IMR-90 (cell line): ENCODE measurements at regions not wholly inside any gene's neighbourhood (a gene's known extent, or its start where the extent isn't known, plus 50 kb on each side); places are given as distances from the start of the nearest gene placed in this dataset.

Source experiments
- ATAC-seq: fragments of 200-7000 bp; cut with Tn5 transposase; 2 replicates; pipeline ENCODE4 v1.9.1; 2020; ENCODE audit warnings: low read depth, mild to moderate bottlenecking, moderate library complexity
- BruUV-seq: library from RNA; stranded (reverse); fragments of 400-500 nt; replicated peaks from 2 replicates; lab custom pipeline; 2021; lab: Mats Ljungman, UMichigan
- CTCF ChIA-PET: fragments of 300-600 bp; formaldehyde crosslinking; extraction: SDS; loops from one replicate; lab custom pipeline; 2021; ENCODE audit warnings: antibody characterized with exemption; lab: Yijun Ruan, JAX
- POLR2A ChIA-PET: fragments of 300-600 bp; sonication (Branson Sonifier 250); formaldehyde crosslinking; loops from one replicate; lab custom pipeline; 2022; ENCODE audit warnings: antibody characterized with exemption; ENCODE audit not compliant: unreplicated experiment; lab: Charles Lee
- DNase-seq: peaks from one replicate; pipeline ENCODE4 v3.0.0; 2013
- H2AFZ ChIP-seq: replicated peaks from 2 replicates; pipeline ENCODE3; 2013; ENCODE audit warnings: low read length, mild to moderate bottlenecking; ENCODE audit not compliant: poor library complexity
- H2AK5ac ChIP-seq: 2 replicates; pipeline ENCODE4 v1.6.1; 2013; ENCODE audit warnings: low read depth, low read length, inconsistent platforms
- H2AK9ac ChIP-seq: replicated peaks from 2 replicates; pipeline ENCODE3; 2013; ENCODE audit warnings: mild to moderate bottlenecking, low read depth, low read length, moderate library complexity; ENCODE audit not compliant: poor library complexity
- H2BK120ac ChIP-seq: 2 replicates; pipeline ENCODE4 v1.6.1; 2013; ENCODE audit warnings: low read depth, low read length, inconsistent platforms
- H2BK15ac ChIP-seq: 3 replicates; pipeline ENCODE4 v1.6.1; 2013; ENCODE audit warnings: low read depth, low read length, inconsistent platforms
- H2BK20ac ChIP-seq: 2 replicates; pipeline ENCODE4 v1.6.1; 2013; ENCODE audit warnings: low read depth, mild to moderate bottlenecking, inconsistent platforms, low read length, moderate library complexity
- H2BK5ac ChIP-seq: 2 replicates; pipeline ENCODE4 v1.6.1; 2013; ENCODE audit warnings: mild to moderate bottlenecking, low read depth, low read length, inconsistent platforms; ENCODE audit not compliant: poor library complexity, severe bottlenecking
- H3K14ac ChIP-seq: replicated peaks from 2 replicates; pipeline ENCODE4 v1.6.1; 2013; ENCODE audit warnings: low read depth, low read length, inconsistent platforms
- H3K18ac ChIP-seq: 2 replicates; pipeline ENCODE4 v1.6.1; 2013; ENCODE audit warnings: low read depth, low read length, control low read depth
- H3K23ac ChIP-seq: 2 replicates; pipeline ENCODE4 v1.6.1; 2013; ENCODE audit warnings: low read depth, low read length, inconsistent platforms
- H3K27ac ChIP-seq: 2 replicates; pipeline ENCODE4 v1.5.1; 2013; ENCODE audit warnings: mild to moderate bottlenecking, control low read depth, low read length; ENCODE audit not compliant: insufficient read depth
- H3K27me3 ChIP-seq: 2 replicates; pipeline ENCODE4 v1.6.1; 2013; ENCODE audit warnings: low read length; ENCODE audit not compliant: control insufficient read depth, insufficient read depth
- H3K36me3 ChIP-seq: 2 replicates; pipeline ENCODE4 v1.6.1; 2013; ENCODE audit warnings: low read length, mixed read lengths; ENCODE audit not compliant: control insufficient read depth, insufficient read depth
- H3K4ac ChIP-seq: 2 replicates; pipeline ENCODE4 v1.6.1; 2013; ENCODE audit warnings: low read depth, low read length, inconsistent platforms
- H3K4me1 ChIP-seq: 2 replicates; pipeline ENCODE4 v1.6.1; 2013; ENCODE audit warnings: low read length, mixed read lengths; ENCODE audit not compliant: control insufficient read depth, insufficient read depth
- H3K4me2 ChIP-seq: 2 replicates; pipeline ENCODE4 v1.6.1; 2013; ENCODE audit warnings: low read depth, mild to moderate bottlenecking, control low read depth, low read length, moderate library complexity
- H3K4me3 ChIP-seq: 2 replicates; pipeline ENCODE4 v1.5.1; 2013; ENCODE audit warnings: low read depth, mild to moderate bottlenecking, control low read depth, low read length, moderate library complexity; ENCODE audit not compliant: insufficient read depth
- H3K56ac ChIP-seq: 2 replicates; pipeline ENCODE4 v1.6.1; 2013; ENCODE audit warnings: low read length, inconsistent platforms; ENCODE audit not compliant: insufficient read depth; ENCODE audit errors: extremely low read depth
- H3K79me1 ChIP-seq, 2 experiments: 2 replicates each; pipeline ENCODE4 v1.6.1; 2013; ENCODE audit warnings: low read length in 2 of 2, inconsistent platforms in 1 of 2, low read depth in 1 of 2
- H3K9ac ChIP-seq: 2 replicates; pipeline ENCODE4 v1.6.1; 2013; ENCODE audit warnings: low read depth, low read length, control low read depth
- H3K9me1 ChIP-seq: 2 replicates; pipeline ENCODE4 v1.6.1; 2013; ENCODE audit warnings: low read length, inconsistent platforms; ENCODE audit not compliant: insufficient read depth
- H3K9me3 ChIP-seq: 2 replicates; pipeline ENCODE4 v1.6.1; 2013; ENCODE audit warnings: low read length; ENCODE audit not compliant: control insufficient read depth, insufficient read depth
- H4K20me1 ChIP-seq: 2 replicates; pipeline ENCODE4 v1.6.1; 2013; ENCODE audit warnings: low read length, inconsistent platforms; ENCODE audit not compliant: insufficient read depth
- H4K5ac ChIP-seq: 2 replicates; pipeline ENCODE4 v1.6.1; 2013; ENCODE audit warnings: mild to moderate bottlenecking, low read depth, low read length, control low read depth
- H4K8ac ChIP-seq, 2 experiments: 2 replicates each; pipeline ENCODE4 v1.6.1; 2013; ENCODE audit warnings: low read depth in 2 of 2, low read length in 2 of 2, control low read depth in 1 of 2, inconsistent platforms in 1 of 2
- H4K91ac ChIP-seq: 2 replicates; pipeline ENCODE4 v1.6.1; 2013; ENCODE audit warnings: low read depth, low read length, inconsistent platforms; ENCODE audit not compliant: insufficient read depth
- CEBPB ChIP-seq: IDR thresholded peaks from 2 replicates; pipeline ENCODE4 v1.6.1; 2012; ENCODE audit warnings: low read depth, low read length, improper control_type of control experiment
- CTCF ChIP-seq: conservative IDR thresholded peaks from 2 replicates; pipeline ENCODE4 v1.5.1; 2012; ENCODE audit warnings: mild to moderate bottlenecking, low read depth, low read length, improper control_type of control experiment
- ELK1 ChIP-seq: fragments of 150-350 bp; IDR thresholded peaks from 2 replicates; pipeline ENCODE4 v1.6.1; 2016; ENCODE audit warnings: low read depth, mild to moderate bottlenecking, low read length, moderate library complexity, borderline replicate concordance
- FOS ChIP-seq: fragments of 150-350 bp; IDR thresholded peaks from 2 replicates; pipeline ENCODE4 v1.6.1; 2016; ENCODE audit warnings: low read depth, low read length
- MAFK ChIP-seq: IDR thresholded peaks from 2 replicates; pipeline ENCODE4 v1.6.1; 2012; ENCODE audit warnings: low read depth, low read length, improper control_type of control experiment
- NFE2L2 ChIP-seq: fragments of 150-350 bp; IDR thresholded peaks from 2 replicates; pipeline ENCODE4 v1.6.1; 2016; ENCODE audit warnings: low read depth, mild to moderate bottlenecking, low read length
- POLR2A ChIP-seq: IDR thresholded peaks from 2 replicates; pipeline ENCODE4 v1.6.1; 2012; ENCODE audit warnings: mild to moderate bottlenecking, low read depth, low read length
- RAD21 ChIP-seq: IDR thresholded peaks from 2 replicates; pipeline ENCODE4 v1.6.1; 2012; ENCODE audit warnings: low read length, improper control_type of control experiment
- RFX5 ChIP-seq: IDR thresholded peaks from 2 replicates; pipeline ENCODE4 v1.8.0; 2012; ENCODE audit warnings: low read depth, mild to moderate bottlenecking, low read length, moderate library complexity
- SMC3 ChIP-seq: fragments of 150-350 bp; IDR thresholded peaks from 2 replicates; pipeline ENCODE4 v1.6.1; 2016; ENCODE audit warnings: low read depth, mild to moderate bottlenecking, antibody characterized with exemption, low read length, moderate library complexity
- USF2 ChIP-seq: fragments of 150-350 bp; IDR thresholded peaks from 2 replicates; pipeline ENCODE4 v1.6.1; 2017; ENCODE audit warnings: mild to moderate bottlenecking, antibody characterized with exemption, low read length, low read depth
- WGBS, 2 experiments: methylation state at CpG; one replicate each; pipeline versions ENCODE4 v1.1.5 to v1.1.7; 2013; ENCODE audit warnings: missing lambda C conversion rate in 2 of 2; ENCODE audit not compliant: insufficient read length in 1 of 2; ENCODE audit errors: extremely low coverage in 2 of 2; 5-methylcytosine and 5-hydroxymethylcytosine counted together
- dilution Hi-C: fragments of 300-500 bp; cut with HindIII; formaldehyde crosslinking; loops from one replicate; pipeline ENCODE4 v1.14.3; 2018; ENCODE audit warnings: low sequenced_read_pairs; ENCODE audit not compliant: unreplicated experiment
- in situ Hi-C: fragments of 300-500 bp; cut with MboI; formaldehyde crosslinking; loops from 3 replicates; pipeline ENCODE4 v1.14.3; 2019; ENCODE audit warnings: low sequenced_read_pairs, inconsistent platforms, mixed read lengths
- intact Hi-C: fragments of 100-400 bp; cut with micrococcal nuclease; formaldehyde crosslinking; loops from 2 replicates; pipeline ENCODE4 v1.10.0; 2022

DNA sequence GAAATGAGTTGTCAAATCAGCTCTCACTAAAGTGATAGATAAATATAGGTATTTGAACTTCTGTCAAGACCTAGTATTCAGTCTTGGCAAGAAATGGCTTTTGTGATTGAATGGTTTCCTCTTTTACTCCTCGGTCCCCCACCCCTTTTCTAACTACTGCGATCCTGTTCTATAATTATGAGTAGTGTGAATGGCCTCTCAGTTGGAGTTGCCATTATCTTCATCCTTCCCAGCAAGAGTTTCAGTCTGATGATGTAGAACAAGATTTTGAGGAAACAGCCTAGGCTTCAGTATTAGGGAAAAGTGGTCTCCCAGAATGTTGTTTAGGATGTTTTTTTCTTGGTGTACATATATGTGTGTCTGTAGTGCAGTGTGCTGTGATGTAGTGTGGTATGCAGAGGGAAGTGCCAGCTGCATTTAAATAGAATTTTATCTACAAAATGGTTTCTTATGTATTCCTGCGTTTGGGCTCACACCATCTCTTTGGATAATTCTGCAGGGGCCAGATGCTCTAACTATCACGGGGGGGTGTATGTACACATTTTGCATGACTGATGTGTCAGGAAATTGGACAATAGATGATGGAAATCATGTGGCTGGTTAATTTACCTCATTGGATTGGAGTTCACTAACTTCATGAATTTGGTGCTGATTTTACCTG lies 180.1 kb upstream of the MMS22L start:
- Histone ChIP-seq H4K8ac (no peak overlapping the region), H2AFZ (no peak overlapping the region), H2BK5ac (no peak overlapping the region), H3K79me1 (no peaks in the 10 kb centered on the region), H3K9me3 (no peaks in the 10 kb centered on the region), H2BK20ac (no peak overlapping the region), H3K56ac (no peak overlapping the region), H2AK5ac (no peak overlapping the region), H2BK120ac (no peak overlapping the region), H3K4me1 (no peaks in the 10 kb centered on the region), H2BK15ac (no peak overlapping the region), H3K14ac (no peak overlapping the region), H3K4me2 (no peak overlapping the region), H3K27ac (no peak overlapping the region), H2AK9ac (no peak overlapping the region), H3K23ac (no peak overlapping the region), H3K4me3 (no peak overlapping the region), H3K18ac (no peak overlapping the region), H4K91ac (no peak overlapping the region), H3K27me3 (no peaks in the 10 kb centered on the region), H3K9me1 (no peaks in the 10 kb centered on the region), H3K4ac (no peak overlapping the region), H4K20me1 (no peaks in the 10 kb centered on the region), H3K36me3 (no peaks in the 10 kb centered on the region), H4K5ac (no peak overlapping the region), H3K9ac (no peak overlapping the region)
- in situ Hi-C loops (no loop called here), intact Hi-C loops (no loop called here), dilution Hi-C loops (no loop called here)
- POLR2A ChIA-PET, result no interaction called here
- TF ChIP-seq SMC3, result no peak
- no peak for TF ChIP-seq CTCF
- TF ChIP-seq FOS, result no peak
- no peak for TF ChIP-seq CEBPB
- no peak for TF ChIP-seq MAFK
- no peak for TF ChIP-seq NFE2L2
- no peak for TF ChIP-seq POLR2A
- TF ChIP-seq ELK1, result no peak
- no peak for TF ChIP-seq RAD21
- no peak for TF ChIP-seq USF2
- TF ChIP-seq RFX5, result no peak
- DNase-seq, result no peak
- CTCF ChIA-PET, result no interaction called here
- no TSS peak for BruUV-seq
- WGBS, 2 experiments, result no CpG with 5 or more reads among the region's 4 CpGs
- ATAC-seq, result no peak
